Activated CD4-positive, alpha-beta T cell treated with anti-CD3 and anti-CD28 coated beads, Interleukin-2, amount 50 U/mL, for 24 hours (primary cell): ENCODE measurements at regions not wholly inside any gene's neighbourhood (a gene's known extent, or its start where the extent isn't known, plus 50 kb on each side); places are given as distances from the start of the nearest gene placed in this dataset.
"Not testable (repeated sequence)": the region's sequence is repeated elsewhere in the genome, so short reads cannot be mapped to it uniquely, and the experiment has no call there.

Experiments
- DNase-seq, 2 donors: peaks; one replicate each; pipeline ENCODE4 v3.0.0-alpha.2; 2020; ENCODE audit warnings: low read depth in 1 of 2, low spot score in 1 of 2

GRCh38 chr4:114284629-114285028, 305.2 kb upstream of the ARSJ start:
- no peak for DNase-seq

- no peak for DNase-seq
Observed at GRCh38 chr4:114286262-114286810, 306.9 kb upstream of the ARSJ start.

GRCh38 chr4:114287079-114287696, 307.7 kb upstream of the ARSJ start:
- DNase-seq: no peak

GRCh38 chr4:114296126-114296525, 302.5 kb upstream of the UGT8 start:
- no peak for DNase-seq

GRCh38 chr4:114302472-114302871, 296.1 kb upstream of the UGT8 start:
- DNase-seq: no peak

GRCh38 chr4:114304046-114304445, 294.6 kb upstream of the UGT8 start:
- DNase-seq: no peak

- DNase-seq: no peak
Observed at GRCh38 chr4:114304567-114304966, 294.0 kb upstream of the UGT8 start.

- DNase-seq: no peak
Observed at GRCh38 chr4:114306946-114307345, 291.7 kb upstream of the UGT8 start.

- no peak for DNase-seq
Observed at GRCh38 chr4:114310296-114310925, 288.2 kb upstream of the UGT8 start.

GRCh38 chr4:114311787-114312186, 286.8 kb upstream of the UGT8 start:
- DNase-seq: no peak

GRCh38 chr4:114312338-114312737, 286.3 kb upstream of the UGT8 start:
- DNase-seq: no peak

- no peak for DNase-seq
Observed at GRCh38 chr4:114316789-114317188, 281.8 kb upstream of the UGT8 start.

- DNase-seq: no peak
Observed at GRCh38 chr4:114317564-114317963, 281.0 kb upstream of the UGT8 start.

- no peak for DNase-seq
Observed at GRCh38 chr4:114318309-114318708, 280.3 kb upstream of the UGT8 start.

GRCh38 chr4:114320126-114320525, 278.5 kb upstream of the UGT8 start:
- DNase-seq: no peak

- no peak for DNase-seq
Observed at GRCh38 chr4:114321366-114321765, 277.2 kb upstream of the UGT8 start.

- no peak for DNase-seq
Observed at GRCh38 chr4:114323841-114324240, 274.8 kb upstream of the UGT8 start.

- DNase-seq: no peak
Observed at GRCh38 chr4:114326358-114326757, 272.2 kb upstream of the UGT8 start.

GRCh38 chr4:114332119-114332518, 266.5 kb upstream of the UGT8 start:
- DNase-seq: no peak

- DNase-seq: not testable (repeated sequence)
Observed at GRCh38 chr4:114334363-114334762, 264.2 kb upstream of the UGT8 start.

- DNase-seq: no peak
Observed at GRCh38 chr4:114334884-114335330, 263.7 kb upstream of the UGT8 start.

GRCh38 chr4:114335339-114335738, 263.3 kb upstream of the UGT8 start:
- DNase-seq: no peak

GRCh38 chr4:114343015-114343414, 255.6 kb upstream of the UGT8 start:
- no peak for DNase-seq
